GM19023 (cell line): ENCODE measurements at regions not wholly inside any gene's neighbourhood (a gene's known extent, or its start where the extent isn't known, plus 50 kb on each side); places are given as distances from the start of the nearest gene placed in this dataset.

ENCODE experiments used
- ATAC-seq: cut with Tn5 transposase; IDR thresholded peaks from one replicate; pipeline ENCODE4 v1.9.1; 2021; ENCODE audit warnings: mild to moderate bottlenecking, moderate library complexity; ENCODE audit not compliant: unreplicated experiment

DNA sequence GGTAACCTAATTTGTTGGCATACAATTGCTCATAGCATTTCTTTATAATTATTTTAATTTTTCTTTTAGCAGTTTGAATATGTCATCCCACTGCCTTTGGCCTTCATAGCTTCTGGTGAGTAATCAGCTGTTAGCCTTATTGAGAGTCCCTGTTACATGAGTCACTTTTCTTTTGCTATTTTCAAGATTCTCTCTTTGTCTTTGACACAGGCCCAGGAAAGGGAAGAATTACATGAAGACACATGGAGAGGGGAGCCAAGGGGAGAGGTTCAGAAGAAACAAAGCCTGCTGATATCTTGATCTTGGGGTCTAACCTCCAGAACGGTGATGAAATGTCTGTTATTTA lies 418.2 kb downstream of the METTL15 start:
- no peak for ATAC-seq

GRCh38 chr11:28525636-28526405 lies 417.6 kb downstream of the METTL15 start:
- no peak for ATAC-seq

GRCh38 chr11:28524098-28524497 lies 415.9 kb downstream of the METTL15 start:
- no peak for ATAC-seq

- ATAC-seq: no peak
Measured at GRCh38 chr11:28521075-28521474, 412.9 kb downstream of the METTL15 start.

GRCh38 chr11:28520291-28520690 lies 412.1 kb downstream of the METTL15 start:
- no peak for ATAC-seq

DNA sequence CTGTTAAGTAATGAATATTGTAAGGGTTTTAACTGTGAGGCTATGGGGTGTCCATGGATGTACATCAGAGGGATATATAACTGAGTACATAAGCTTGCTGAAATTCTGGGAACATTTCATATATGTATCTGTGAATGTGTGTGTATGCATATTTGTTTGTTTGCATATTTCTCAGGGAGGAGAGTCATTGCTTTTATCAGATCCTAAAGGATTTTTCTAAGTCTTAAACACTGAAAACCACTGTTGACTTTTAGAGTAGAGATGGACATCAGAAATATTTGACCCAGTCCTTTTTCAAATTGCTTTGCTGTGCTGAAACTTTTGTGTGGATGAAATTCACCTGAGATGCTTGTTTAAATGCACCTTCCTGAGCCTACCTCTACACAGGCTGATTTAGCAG lies 410.6 kb downstream of the METTL15 start:
- ATAC-seq: no peak

- ATAC-seq: no peak
Measured at GRCh38 chr11:28517621-28518020, 409.4 kb downstream of the METTL15 start.

DNA sequence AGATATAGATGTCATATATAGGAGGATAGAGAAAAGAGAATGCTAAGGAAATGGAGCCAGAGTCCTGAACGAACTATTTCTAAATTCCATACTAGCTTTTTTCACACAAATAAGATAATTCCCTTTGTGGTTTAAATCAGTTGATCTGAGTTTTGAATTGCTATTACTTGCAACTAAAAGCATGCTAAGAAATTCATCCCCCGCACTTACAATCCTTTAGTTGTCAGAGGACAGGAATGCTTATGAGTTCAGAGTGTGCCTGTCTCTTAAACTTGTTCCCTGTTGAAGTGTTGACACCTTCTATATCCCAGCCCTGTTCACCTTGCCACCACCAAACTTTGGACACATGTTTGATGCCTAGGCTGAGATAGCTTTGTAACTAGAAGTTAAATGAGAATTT lies 406.2 kb downstream of the METTL15 start:
- no peak for ATAC-seq

DNA sequence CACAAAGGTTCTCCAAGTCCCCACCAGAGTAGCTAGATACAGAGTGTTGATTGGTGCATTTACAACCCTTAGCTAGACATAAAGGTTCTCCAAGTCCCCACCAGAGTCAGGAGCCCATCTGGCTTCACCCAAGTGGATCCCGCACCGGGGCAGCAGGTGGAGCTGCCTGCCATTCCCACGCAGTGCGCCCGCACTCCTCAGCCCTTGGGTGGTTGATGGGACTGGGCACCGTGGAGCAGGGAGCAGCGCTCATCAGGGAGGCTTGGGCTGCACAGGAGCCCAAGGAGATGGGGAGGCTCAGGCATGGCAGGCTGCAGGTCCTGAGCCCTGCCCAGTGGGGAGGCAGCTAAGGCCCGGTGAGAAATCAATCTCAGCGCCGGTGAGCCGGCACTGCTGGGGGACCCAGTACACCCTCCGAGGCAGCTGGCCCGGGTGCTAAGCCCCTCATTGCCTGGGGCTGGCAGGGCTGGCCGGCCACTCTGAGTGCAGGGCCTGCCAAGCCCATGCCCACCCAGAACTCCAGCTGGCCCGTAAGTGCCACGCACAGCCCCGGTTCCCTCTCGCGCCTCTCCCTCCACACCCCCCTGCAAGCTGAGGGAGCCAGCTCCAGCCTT lies 404.1 kb downstream of the METTL15 start:
- ATAC-seq: no peak

DNA sequence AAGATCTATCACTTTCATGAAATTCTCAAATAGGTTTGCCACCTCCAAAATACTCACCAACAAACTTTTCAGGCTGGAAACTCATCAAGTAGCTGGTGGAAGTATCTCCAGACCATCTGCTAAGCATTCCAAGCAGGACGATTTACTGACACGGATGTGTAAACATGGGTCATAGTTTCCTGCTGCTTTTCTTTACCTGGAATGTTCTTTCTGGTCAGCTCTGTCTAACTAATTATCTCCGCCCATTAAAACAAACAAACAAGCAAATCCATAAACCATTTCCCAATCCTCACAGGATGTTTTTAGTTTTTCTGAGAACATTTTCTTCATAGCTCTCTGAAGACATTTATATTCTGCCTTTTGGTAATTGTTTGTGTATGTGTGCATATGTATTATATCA lies 397.0 kb downstream of the METTL15 start:
- ATAC-seq: no peak

DNA sequence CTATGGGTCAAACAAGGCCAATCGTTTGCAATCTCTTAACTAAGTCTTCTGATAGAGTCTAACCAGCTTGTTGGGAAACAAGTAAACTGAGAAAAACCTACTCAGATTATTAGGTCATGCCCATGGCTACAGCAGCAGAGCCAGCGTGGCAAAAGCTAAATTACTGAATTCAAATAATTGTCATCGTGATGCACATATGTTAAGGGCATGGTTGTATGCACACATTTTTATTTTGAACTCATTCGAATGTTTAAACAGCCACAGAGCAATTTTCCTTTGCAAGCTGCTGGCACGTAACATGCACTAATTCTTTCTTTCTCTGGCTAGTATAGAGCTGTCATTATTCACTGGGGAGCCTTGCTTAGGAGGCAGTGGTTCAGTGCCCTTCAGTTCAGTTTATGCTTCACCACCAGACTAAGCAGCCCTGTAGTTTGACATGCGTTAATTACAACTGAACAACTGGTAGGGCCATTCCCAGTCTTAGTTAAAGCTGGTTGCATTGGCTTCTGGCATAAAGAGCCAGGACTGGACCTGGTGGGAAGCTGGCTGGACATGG lies 396.4 kb downstream of the METTL15 start:
- ATAC-seq: no peak

- ATAC-seq: no peak
Measured at GRCh38 chr11:28495333-28495732, 387.1 kb downstream of the METTL15 start.

GRCh38 chr11:28491431-28491830 lies 383.2 kb downstream of the METTL15 start:
- no peak for ATAC-seq

- ATAC-seq: no peak
Measured at GRCh38 chr11:28490773-28491382, 382.7 kb downstream of the METTL15 start.

DNA sequence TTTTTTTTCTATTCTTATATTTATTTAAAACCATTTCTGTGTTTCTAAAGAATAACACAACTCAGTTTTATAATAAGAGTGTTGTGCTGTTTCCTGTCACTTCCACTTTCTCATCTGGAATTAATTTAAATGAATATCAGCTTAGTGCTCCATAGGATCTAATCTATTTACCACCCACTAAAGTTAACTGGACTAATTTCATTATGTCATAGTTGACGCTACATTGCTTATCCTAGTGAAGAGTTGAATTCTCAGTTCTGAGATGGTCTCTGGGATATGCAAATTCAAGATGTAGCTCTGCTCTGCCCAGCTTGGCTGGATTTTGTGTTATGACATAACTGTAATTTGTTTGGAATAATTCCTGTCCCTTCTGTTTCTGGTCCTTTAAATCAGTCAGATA lies 380.1 kb downstream of the METTL15 start:
- ATAC-seq: no peak

- ATAC-seq: no peak
Measured at GRCh38 chr11:28483072-28483867, 375.1 kb downstream of the METTL15 start.

GRCh38 chr11:28482666-28483065 lies 374.5 kb downstream of the METTL15 start:
- ATAC-seq: no peak

GRCh38 chr11:28481616-28482480 lies 373.7 kb downstream of the METTL15 start:
- ATAC-seq: no peak

DNA sequence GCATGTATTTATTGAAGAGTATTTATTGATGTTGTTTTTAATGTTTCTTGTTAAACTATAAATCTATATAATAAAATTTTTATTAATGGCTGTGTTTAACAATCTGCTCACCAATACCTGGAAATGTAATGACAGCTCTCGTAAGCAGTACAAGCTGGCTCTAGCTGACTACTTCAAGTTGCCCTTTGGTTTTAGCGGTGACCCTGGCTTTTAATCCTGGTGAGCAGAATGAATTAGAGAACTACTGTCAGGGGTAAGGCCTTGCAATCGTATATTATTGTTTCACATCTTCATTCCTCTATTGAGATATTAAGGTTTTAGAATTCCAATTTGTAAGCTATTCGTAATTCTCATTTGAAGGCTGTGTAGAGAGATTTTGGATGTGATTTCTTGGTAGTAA lies 372.2 kb downstream of the METTL15 start:
- ATAC-seq: no peak

DNA sequence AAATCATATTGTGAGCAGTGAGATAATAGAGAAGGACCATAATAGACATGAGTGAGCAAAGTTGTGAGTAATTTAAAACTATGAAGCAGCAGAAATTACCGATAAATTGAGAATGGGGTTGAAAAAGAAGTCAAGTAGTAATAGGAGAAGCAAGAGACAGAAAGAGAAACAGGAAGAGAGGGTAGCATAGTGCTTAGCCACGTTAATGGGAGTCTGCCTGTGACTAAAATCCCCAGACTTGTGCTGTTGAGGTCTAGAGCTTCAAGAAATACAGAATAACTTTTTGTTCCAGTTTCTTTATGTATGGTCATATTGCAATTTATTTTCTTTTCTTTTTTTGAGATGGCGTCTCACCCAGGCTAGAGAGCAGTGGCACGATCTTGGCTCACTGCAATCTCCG lies 368.7 kb downstream of the METTL15 start:
- no peak for ATAC-seq
